ENCODE measurements at regions not wholly inside any gene's neighbourhood (a gene's known extent, or its start where the extent isn't known, plus 50 kb on each side); places are given as distances from the start of the nearest gene placed in this dataset.
A peak's percentile ranks its signal among the peaks of the same experiment; 100 is the strongest.

GRCh38 chr9:134539586-134540194 is 101.9 kb upstream of the COL5A1 start:
- DNase-seq = no peak
- intact Hi-C loops (cut with DNase I) = no loop called here
- no peaks in the 10 kb centered on the region for H3K9me3 ChIP-seq

GRCh38 chr9:134540276-134541096 is 101.1 kb upstream of the COL5A1 start:
- Histone ChIP-seq H3K36me3 (no peaks in the 10 kb centered on the region), H3K4me1 (no peaks in the 10 kb centered on the region), H3K27ac (no peak overlapping the region), H3K27me3 (no peaks in the 10 kb centered on the region), H3K9me3 (no peaks in the 10 kb centered on the region), H3K4me3 (no peak overlapping the region)
- ATAC-seq = no peak
- WGBS, 2 donors = 69 to 81% methylated on average over 19 of the region's 19 CpGs
- intact Hi-C loops (cut with DNase I) = no loop called here
- DNase-seq = no peak
- TF ChIP-seq CTCF (IDR thresholded peaks at IDR 0.05) = no peak
- FAIRE-seq = no peak

More at GRCh38 chr9:134539586-134540194, 101.9 kb upstream of the COL5A1 start:
- FAIRE-seq (no peak), ATAC-seq (no peak)
- 44 to 58% methylated on average over 11 of the region's 11 CpGs for WGBS, 2 donors
- H3K27me3 ChIP-seq = no peaks in the 10 kb centered on the region
- no peaks in the 10 kb centered on the region for H3K4me1 ChIP-seq
- TF ChIP-seq CTCF (IDR thresholded peaks at IDR 0.05) = no peak
- H3K4me3 ChIP-seq = no peak overlapping the region
- no peak overlapping the region for H3K27ac ChIP-seq
- no peaks in the 10 kb centered on the region for H3K36me3 ChIP-seq

GRCh38 chr9:134541097-134541747 is 100.4 kb upstream of the COL5A1 start:
- ATAC-seq = no peak
- 75 to 83% methylated on average over 24 of the region's 24 CpGs for WGBS, 2 donors
- Histone ChIP-seq H3K4me3 (no peak overlapping the region), H3K36me3 (no peaks in the 10 kb centered on the region), H3K27me3 (no peaks in the 10 kb centered on the region), H3K9me3 (no peaks in the 10 kb centered on the region), H3K4me1 (no peaks in the 10 kb centered on the region), H3K27ac (no peak overlapping the region)
- intact Hi-C loops (cut with DNase I) = no loop called here
- no peak for FAIRE-seq
- no peak for TF ChIP-seq CTCF (IDR thresholded peaks at IDR 0.05)
- DNase-seq = peak in 1 of 6 donors; percentile 35

- DNase-seq = peak in 1 of 6 donors; percentile 44
- intact Hi-C loops (cut with DNase I) = no loop called here
- no peak overlapping the region for H3K4me3 ChIP-seq
- H3K9me3 ChIP-seq = no peaks in the 10 kb centered on the region
- FAIRE-seq = no peak
- H3K4me1 ChIP-seq = no peaks in the 10 kb centered on the region
- peak in 2 of 4 donors; percentile 34 to 40 for ATAC-seq
- no peaks in the 10 kb centered on the region for H3K27me3 ChIP-seq
- no peak for TF ChIP-seq CTCF (IDR thresholded peaks at IDR 0.05)
- H3K27ac ChIP-seq = peak overlapping the region in 1 of 4 donors; percentile 3
- no peaks in the 10 kb centered on the region for H3K36me3 ChIP-seq
- WGBS, 2 donors = 50 to 61% methylated on average over 26 of the region's 26 CpGs
Measured at GRCh38 chr9:134544388-134545214, 97.0 kb upstream of the COL5A1 start.

Data from pancreas (tissue), 10 donors.